Activated CD8-positive, alpha-beta memory T cell treated with anti-CD3 and anti-CD28 coated beads, Interleukin-2, amount 50 U/mL, for 1 hour (primary cell): ENCODE measurements at regions not wholly inside any gene's neighbourhood (a gene's known extent, or its start where the extent isn't known, plus 50 kb on each side); places are given as distances from the start of the nearest gene placed in this dataset.
"Not testable (repeated sequence)": the region's sequence is repeated elsewhere in the genome, so short reads cannot be mapped to it uniquely, and the experiment has no call there.

Experiments used
- DNase-seq: peaks from one replicate; pipeline ENCODE4 v3.0.0-alpha.2; 2020; ENCODE audit errors: extremely low read depth

- no peak for DNase-seq
Observed at GRCh38 chr3:25895443-25895842, 105.6 kb downstream of the OXSM start.

DNA sequence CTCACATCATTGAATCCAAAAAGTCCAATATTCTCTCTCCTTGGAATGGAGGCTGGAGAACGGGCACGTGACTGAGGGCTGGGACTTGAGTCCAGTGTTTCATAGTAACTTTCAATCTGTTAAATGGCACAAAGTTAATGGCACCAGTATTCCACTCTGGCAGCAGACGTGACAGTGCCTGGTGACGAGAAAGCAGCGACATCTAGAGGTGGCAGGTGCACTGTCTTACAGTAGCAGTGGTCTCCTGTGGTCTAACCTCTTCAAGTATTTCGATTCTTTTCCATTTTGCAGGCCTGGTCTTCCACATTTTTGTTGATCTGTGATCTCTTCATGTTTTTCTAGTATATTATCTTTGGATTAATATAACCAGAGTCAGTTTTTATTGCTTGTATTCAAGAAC is 107.1 kb downstream of the OXSM start:
- no peak for DNase-seq

DNA sequence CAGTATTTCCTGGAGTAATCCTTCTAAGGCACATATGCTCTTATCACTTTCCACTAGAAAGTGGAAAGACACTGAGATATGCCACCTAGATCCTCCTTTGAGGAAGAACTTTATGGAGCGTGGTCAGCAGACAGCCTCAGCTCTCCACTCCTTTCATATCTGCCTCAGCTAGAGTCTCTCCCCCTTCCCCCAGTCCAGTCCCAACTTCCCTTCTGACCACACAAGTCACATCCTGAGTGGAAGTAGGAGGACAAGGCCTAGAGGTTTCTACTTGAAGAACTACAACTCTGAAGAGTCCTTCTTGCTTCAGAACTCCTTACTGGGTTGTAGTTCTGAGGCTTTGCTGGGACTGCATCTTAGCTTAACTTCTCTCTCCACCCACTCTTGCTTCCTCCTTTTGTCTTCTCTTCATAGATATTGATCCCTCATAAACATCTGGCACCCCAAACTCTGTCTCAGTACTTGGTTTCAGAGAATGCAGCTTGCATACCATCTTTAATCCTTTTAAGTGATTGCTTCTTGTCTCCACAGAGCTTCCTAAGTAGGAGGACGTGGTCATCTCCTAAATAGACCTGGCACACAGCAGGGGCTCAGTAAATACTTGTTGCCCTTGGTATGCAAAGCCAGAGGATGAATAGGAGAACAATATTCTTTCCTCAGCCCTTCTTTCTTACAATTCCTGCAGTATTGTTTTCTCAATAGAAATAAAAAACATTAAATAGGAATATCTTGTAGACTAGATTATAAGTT is 109.6 kb downstream of the OXSM start:
- DNase-seq: no peak

DNA sequence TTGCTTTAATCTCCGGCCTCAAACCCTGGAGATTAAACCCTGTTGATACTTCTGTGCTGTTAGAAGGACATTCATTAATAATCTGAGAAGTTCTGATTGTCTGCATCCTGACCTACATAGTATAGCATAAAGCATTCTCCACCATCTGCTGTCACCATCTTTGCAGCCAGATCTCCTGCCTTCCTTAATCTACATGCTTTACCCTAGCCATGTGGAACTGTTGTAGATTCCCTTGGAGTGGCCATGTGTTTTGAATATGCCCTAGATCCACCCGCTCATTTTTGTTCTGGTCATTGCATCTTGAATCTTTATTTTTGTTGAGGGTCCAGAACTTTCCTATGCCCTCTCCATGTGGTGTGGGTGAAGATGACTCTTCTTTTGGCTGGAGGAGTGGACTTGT is 110.3 kb downstream of the OXSM start:
- DNase-seq: no peak

DNA sequence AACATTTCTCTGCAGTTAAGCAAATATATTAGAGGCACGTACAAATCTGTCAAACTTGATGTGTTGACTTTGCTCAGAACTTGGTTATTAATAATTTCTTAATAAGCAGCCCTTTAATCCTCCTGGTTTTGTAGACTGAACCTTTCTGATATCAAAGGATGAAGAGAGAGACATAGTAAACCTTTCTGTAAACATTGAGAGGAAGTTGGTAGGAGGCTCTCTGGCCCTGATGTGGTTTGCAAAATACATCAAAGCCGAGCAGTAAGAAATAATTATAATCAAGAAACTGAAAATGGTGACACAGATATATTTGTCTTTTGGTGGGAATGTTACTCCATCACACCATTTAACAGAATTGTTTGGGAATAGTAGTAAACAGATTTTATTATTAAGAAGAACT is 111.9 kb downstream of the OXSM start:
- no peak for DNase-seq

- DNase-seq: no peak
Observed at GRCh38 chr3:25902586-25902985, 112.7 kb downstream of the OXSM start.

- DNase-seq: no peak
Observed at GRCh38 chr3:25903371-25904129, 113.7 kb downstream of the OXSM start.

DNA sequence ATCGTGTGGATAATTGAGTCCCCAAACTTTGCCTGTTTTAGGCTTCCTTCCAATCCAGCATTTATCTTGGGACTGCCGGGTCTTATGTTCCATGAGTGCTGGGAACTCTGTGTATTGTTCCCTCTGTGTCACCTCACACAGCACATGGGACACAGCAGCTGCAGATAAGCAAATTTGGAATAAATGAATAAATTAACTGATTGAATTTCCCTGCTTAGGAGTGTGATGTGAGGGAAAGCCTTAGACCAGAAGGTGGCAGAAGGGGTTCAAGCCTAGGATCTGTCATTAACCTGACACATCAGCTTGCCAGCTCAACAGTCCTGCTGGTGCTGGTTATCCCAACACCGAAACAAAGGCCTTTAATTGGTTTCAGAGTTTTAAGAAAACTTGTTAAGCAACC is 114.3 kb downstream of the OXSM start:
- no peak for DNase-seq

GRCh38 chr3:25906132-25906906 is 116.4 kb downstream of the OXSM start:
- no peak for DNase-seq

DNA sequence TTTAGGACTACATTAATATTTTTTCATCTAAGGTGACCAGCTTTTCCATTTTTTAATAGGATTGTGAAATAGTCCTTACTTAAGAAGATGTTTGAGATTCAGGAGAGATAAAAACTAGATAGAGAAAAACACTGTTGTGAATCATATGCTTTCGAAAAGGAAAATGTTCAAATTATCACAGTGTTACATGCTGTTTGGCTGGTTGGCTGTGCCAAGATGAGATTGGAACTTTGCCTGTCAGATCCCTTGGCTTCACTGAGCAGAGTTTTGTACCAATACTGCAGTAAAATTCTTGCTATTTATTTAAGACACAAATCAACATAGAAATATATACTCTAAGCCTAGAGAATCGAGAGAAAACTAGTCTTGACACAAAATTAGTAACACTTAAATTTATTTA is 117.2 kb downstream of the OXSM start:
- no peak for DNase-seq

- DNase-seq: no peak
Observed at GRCh38 chr3:25910105-25910504, 120.2 kb downstream of the OXSM start.

DNA sequence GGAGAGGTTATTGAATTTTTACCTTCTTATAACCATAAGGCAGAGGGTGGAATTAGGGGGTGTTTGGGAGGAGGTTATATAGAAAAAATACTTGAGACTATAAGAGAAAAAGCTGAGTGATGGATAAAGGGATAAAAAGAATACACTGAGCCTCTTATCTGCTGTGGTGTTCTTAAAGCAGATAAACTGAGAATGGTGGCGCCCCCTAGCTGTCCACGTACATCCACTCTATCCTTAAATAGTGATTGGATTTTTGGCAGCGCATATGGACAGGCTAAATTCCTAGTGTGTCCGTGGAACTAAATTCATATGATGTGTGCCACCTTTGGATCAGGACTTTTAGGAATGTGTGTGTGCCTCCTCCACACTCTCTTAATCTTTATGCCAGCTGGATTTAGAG is 121.1 kb downstream of the OXSM start:
- DNase-seq: peak; percentile 9

- DNase-seq: no peak
Observed at GRCh38 chr3:25911525-25912295, 121.8 kb downstream of the OXSM start.

DNA sequence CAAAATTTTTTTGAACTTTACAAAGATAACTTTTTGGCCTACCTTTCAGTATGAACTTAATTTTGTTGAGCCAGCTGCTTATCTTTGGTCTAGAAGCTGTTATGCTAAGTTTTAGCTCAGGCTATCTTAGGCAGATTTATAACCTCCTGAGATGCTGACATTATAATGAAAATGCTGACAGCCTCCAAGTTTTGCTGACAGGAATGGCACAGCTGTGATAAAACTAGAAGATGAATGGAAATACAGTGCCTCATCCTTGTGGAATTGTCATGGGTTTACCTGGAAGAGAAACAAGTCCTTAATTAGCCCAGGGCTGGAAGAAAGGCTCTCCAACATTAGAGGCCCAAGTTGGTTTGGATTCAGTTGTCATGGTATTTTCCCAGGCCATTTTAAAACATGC is 123.3 kb downstream of the OXSM start:
- no peak for DNase-seq

DNA sequence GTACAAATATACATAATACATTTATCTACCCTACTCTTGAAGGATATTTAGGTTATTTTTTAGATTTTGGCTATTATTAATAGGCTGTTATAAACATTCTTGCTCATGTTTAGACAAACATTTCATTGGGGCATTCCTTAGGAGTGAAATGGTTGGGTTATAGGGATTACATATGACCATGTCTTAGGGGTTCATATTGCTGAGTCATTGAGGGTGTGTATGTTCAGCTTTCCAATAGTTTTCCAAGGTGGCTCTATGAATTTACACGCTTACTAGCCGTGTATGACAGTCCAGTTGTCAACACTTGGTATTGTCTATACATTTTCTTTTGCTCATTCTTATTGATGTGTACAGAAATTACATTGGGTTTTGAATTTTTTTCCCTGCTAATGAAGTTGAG is 125.8 kb downstream of the OXSM start:
- no peak for DNase-seq

DNA sequence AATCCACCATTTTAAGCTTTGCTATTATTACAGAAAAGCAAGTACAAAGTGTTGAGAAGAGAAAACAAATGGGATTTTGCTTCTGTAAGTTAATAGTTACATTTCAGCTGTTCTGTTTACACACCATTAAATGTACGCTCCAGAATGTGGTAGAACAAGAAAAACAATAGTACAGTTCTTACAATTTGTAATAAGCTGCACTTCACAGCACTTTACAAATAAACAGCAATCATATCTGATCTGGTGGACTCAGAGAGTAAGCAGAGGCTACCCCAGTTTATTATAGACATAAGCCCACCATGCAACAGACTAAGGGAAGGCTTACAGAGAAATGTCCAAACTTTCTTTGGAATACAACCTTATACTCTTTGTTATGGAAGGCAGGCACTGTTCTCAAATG is 126.4 kb downstream of the OXSM start:
- DNase-seq: no peak

DNA sequence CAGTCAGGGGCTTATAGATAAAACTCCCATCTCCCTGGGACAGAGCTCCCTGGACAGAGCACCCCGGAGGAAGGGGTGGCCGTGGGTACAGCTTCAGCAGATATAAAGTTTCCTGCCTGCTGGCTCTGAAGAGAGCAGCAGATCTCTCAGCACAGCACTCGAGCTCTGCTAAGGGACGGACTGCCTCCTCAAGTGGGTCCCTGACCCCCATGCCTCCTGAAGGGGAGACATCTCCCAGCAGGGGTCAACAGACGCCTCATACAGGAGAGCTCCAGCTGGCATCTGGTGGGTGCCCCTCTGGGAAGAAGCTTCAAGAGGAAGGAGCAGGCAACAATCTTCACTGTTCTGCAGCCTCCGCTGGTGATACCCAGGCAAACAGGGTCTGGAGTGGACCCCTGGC is 142.1 kb downstream of the OXSM start:
- not testable (repeated sequence) for DNase-seq

DNA sequence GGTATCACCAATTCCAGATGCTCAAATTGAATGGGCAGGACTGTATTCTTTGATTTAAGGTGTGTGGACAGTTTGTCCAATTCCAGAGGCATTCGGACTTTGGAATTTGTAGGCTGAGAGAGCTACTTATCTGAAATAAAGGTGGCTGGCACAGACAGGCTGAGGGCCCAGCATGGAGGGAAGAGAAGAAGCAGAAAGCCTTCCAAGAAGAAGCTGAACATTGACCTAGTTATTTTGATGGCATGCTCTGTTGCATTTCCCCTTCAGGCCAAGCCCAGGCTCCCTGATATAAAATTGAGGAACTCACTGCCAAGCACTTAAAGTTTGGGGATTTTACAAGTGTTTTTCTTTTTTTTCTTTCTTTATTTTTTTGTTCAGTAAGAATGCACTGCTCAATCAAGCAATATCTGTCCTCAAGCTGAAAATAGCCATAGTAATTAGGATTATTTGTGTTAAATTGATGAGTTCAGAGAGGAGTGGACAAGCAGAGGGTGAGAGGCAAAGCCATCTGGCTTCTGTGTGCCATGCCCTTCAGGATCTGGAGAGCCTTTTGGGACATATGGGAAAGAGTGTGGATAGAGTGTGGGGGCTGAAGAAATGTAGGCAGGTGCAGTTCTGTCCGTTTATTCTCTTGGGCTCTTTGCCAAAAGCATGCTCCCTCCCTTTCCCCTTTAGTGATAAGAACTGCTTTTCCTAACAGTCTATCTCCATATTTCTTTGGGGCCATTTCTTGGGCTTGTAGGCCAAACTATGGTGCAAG is 148.9 kb downstream of the OXSM start:
- DNase-seq: no peak

DNA sequence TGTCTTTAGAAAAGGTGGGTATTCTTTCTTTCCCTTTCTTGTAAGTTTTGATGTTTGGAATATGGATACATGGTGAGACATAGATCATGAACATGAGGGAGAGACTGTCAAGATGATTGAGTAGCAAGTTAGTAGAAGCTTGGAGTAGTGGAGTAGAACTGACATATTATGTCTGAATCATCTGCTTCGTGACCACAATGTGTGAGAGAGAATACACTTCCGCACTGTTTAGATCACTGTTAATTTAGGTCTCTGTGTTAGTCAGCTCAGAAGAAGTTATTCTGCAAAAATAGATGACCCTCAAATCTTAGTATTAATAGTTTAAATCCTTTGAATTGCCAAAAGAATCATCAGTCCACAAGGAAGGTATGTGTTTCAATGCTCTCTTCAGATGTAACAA is 151.0 kb downstream of the OXSM start:
- no peak for DNase-seq

- no peak for DNase-seq
Observed at GRCh38 chr3:25944329-25944728, 154.4 kb downstream of the OXSM start.

DNA sequence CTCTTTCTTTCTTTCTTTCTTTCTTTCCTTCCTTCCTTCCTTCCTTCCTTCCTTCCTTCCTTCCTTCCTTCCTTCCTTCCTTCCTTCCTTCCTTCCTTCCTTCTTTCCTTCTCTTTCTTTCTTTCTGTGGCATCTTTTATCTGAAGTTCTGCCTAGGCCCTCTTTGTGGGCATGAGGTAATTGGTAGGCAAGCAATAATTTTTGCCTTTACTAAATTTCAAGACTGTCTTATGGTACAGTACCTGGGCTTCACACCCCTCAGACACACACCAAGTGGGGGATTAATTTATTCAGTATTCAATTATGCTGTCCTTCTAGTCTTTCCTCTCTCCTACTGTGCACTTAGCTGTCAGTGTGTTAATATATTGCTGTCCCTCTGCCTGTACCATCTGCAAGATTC is 155.5 kb downstream of the OXSM start:
- DNase-seq: no peak
